HG03097 (cell line): ENCODE measurements at regions not wholly inside any gene's neighbourhood (a gene's known extent, or its start where the extent isn't known, plus 50 kb on each side); places are given as distances from the start of the nearest gene placed in this dataset.
A peak's percentile ranks its signal among the peaks of the same experiment; 100 is the strongest.
"Not testable (repeated sequence)": the region's sequence is repeated elsewhere in the genome, so short reads cannot be mapped to it uniquely, and the experiment has no call there.

Source experiments
- ATAC-seq: cut with Tn5 transposase; IDR thresholded peaks from one replicate; pipeline ENCODE4 v1.9.1; 2021; ENCODE audit not compliant: unreplicated experiment, low FRiP score

DNA sequence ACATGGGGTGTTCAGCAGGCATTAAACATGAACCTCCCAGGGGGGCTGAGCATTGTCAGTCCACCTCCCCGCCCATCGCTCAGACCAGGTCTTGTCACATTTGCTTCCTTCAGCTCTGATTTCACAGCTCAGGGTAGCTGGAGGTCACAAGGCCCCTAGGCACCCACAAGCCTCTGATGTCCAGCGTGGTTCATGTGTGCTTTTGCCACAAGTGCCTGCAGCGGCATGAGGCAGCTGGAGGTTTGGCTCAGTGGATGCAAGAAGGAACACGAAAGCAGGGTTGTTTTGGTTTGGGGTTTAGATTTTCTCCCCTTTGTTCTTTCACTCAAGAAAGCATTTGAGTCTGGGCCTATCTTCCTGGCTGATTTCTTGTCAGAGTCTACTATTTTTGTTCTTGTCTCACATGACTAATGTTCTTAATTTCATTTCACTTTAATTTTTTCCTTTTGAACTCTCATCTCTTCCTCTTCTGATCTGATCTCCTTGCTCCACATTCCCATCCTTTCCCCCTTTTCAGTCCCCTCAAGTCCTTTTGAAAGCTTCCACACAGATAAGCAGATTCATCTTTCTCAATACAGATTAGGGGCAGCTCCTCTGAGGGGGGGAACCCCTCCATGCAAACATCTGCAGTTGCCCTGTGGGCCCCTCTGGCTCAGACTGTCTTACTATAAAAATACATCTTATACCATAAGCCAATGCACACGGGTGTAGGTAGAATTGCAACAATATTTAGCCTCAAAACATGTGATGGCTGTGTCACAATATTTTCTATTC lies 68.1 kb upstream of the CEP85L start:
- peak; percentile 52 for ATAC-seq

- no peak for ATAC-seq
These were observed 67.5 kb upstream of the CEP85L start for GRCh38 chr6:118718903-118719302.

DNA sequence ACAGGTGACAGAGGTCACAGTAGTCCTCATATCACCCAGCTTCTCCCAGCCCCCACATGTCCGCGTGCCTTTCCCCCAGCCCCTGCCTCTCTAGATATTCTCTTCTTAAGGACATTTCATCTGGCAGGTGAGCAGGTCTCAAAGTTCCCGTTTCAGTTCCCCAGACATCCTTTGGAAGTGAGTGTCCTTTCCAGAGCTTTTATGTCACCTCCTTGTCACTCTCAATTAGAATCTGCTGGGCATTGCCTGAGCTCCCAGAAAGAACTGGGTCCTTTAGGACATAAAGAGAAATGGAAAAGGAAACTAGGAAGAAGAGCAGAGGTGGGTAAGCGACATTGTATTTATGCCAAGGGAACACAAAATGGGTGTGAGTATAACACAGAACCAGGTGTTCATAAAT lies 66.9 kb upstream of the CEP85L start:
- ATAC-seq, result no peak

DNA sequence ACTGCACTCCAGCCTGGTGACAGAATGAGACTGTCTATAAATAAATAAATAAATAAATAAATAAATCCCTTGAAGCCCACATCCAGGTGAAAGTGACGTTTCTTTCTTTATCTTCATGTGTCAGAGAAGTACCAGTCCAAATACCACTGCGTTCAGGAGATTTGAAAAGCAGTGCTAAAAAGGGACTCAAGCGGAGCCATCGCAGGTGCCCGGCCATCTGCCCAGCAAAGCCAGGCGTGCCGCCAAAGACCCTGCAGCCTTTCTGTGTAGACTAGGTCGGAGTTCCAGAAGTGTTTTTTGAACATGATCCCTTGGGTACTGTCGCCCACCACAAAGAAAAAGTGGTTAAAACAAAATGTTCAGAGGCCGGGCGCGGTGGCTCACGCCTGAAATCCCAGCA lies 65.7 kb upstream of the CEP85L start:
- no peak for ATAC-seq

GRCh38 chr6:118715907-118716306 lies 64.5 kb upstream of the CEP85L start:
- not testable (repeated sequence) for ATAC-seq

GRCh38 chr6:118715376-118715775 lies 64.0 kb upstream of the CEP85L start:
- ATAC-seq, result no peak

GRCh38 chr6:118714756-118715155 lies 63.4 kb upstream of the CEP85L start:
- no peak for ATAC-seq

- no peak for ATAC-seq
These were observed 61.6 kb upstream of the CEP85L start for GRCh38 chr6:118712969-118713368.

GRCh38 chr6:118710616-118711015 lies 59.2 kb upstream of the CEP85L start:
- no peak for ATAC-seq

DNA sequence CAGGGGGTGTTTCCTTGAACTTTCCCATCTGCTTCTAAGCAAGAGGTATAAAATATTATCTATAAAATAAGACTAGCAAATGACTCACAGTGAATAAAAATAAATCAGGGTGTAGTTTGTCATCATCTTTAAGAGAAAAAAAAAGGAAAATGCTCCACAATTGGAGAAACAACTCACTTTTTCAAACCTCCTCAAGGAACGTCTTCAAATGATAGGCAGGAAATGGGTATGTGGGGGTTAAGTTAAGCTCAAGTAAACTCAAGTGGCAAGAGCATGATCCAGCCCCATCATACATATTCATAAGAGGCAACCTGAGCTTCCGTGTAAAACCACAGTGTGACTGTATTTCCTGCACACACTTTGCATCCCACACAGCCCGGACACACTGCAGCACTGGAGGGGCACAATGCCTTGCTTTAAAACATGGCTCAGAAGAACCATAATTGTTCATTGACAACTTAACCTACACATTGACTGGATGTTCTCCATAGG lies 58.5 kb upstream of the CEP85L start:
- peak; percentile 92 for ATAC-seq

DNA sequence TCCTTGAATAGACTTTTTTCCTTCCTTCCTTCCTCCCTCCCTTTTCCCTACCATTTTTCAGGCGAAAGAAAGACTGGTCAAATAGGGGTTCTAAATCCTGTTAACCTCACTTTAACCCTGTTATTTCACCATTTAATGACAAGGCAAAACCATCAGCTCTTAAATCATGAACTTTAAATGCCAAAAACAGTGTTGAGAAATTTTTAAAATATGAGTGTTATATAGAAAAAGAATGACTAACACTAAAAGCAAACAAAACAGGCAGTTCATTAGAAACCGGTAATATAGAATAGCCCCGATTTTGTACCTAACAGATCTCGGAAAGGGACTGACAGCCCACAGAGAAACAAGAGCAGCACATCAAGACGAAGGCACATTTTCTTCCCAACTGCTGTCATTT lies 57.4 kb upstream of the CEP85L start:
- ATAC-seq, result no peak

DNA sequence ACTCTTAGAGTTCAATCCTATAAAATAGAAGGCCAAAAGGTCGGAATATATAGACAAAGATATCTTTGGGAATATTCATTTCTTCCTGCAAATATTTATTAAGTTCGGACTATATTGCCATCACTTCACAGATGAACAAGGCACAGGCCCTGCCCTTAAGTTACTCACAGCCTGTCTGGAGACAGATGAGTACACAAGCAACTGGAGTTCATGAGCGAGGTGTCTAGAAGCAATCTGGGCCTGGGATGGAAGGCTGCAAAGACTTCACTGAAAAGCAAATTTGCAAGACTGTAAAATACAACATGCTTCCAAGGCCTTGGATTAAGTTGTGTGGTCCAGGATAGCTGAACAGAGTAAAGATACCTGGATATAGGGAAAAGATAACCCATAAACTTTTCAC lies 56.7 kb upstream of the CEP85L start:
- ATAC-seq, result no peak

- no peak for ATAC-seq
These were observed 55.3 kb upstream of the CEP85L start for GRCh38 chr6:118706702-118707101.

DNA sequence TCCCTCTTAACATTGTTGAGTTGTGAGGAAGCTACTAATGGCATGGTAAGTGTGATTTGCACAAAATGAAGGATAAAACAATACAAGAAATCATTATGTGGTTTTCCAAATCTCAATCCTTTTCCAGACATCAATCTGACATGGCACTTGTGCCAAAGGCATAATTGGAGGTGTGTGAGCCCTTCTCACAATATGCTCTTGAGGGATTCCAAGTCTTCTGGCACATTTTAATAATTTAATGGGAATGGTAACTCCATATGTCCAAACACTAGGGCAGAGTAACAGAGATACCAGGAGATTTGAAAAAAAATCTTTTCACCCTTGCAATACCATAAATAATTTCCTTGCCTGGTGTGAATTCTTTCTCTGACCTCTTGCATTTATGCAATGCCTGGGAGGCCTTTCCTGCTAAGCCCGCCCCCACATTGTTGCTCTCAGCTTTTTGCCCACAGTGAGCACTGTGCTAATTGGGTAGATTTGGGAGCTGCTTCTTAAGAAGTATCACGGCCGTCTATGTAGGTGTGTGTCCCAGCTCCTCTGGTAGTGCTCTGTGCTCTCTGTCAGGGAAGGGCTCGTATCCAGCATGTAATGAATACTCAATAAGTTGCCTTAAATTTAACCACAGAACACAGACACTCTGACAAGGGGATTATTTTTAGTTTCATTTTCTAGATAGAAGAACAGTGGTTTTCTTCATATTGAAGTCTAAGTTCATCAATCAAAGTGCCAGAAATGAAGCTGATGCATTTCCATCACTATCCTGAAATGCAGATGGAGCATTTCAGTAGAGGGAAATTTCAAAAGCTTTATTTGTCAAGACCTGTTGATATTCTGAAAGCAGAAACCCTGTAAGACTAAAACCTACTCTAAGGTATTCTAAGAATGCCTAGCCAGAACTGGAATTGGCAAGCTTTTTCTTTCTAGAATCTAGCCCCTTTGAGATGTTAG lies 54.4 kb upstream of the CEP85L start:
- peak; percentile 33 for ATAC-seq

DNA sequence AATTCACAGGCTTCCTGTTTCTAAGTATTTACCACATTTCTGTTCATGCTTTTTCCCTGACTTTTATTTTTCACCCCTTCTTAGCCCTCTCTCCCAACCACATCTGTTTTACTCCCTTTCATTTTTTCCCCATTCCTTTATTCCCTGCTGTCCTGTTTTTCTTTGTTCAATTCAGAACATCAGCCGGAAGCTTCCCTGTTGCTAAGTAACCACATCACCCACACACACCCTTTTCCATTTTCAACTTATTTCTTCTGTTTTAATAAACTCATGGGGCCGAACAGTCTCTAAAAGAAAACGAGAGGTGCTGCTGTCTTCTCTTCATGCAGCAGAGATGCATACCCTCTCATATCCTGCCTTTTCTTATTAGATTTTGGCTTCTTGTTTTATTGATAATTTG lies 53.5 kb upstream of the CEP85L start:
- no peak for ATAC-seq

DNA sequence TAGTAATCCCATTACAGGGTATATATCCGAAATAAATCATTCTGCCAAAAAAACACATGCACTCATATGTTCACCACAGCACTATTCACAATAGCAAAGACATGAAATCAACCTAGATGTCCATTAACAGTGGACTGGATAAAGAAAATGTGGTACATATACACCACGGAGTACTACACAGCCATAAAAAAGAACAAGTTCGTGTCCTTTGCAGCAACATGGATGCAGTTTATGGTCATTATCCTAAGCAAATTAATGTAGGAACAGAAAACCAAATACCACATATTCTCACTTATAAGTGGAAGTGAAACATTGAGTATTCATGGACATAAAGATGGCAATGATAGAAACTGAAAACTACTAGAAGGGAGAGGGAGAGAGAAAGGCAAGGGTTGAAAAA lies 49.9 kb upstream of the CEP85L start:
- not testable (repeated sequence) for ATAC-seq
